Hepatic stellate cell (primary cell): ENCODE measurements at regions not wholly inside any gene's neighbourhood (a gene's known extent, or its start where the extent isn't known, plus 50 kb on each side); places are given as distances from the start of the nearest gene placed in this dataset.

Experiments
- DNase-seq: peaks from one replicate; pipeline ENCODE4 v3.0.0; 2011; ENCODE audit warnings: low spot score

- DNase-seq = no peak
These were observed 89.3 kb upstream of the UNC5B start for GRCh38 chr10:71123023-71123422.

GRCh38 chr10:71124921-71125748 lies 87.2 kb upstream of the UNC5B start:
- DNase-seq = no peak

GRCh38 chr10:71125749-71126107 lies 86.6 kb upstream of the UNC5B start:
- DNase-seq = no peak

- DNase-seq = no peak
These were observed 85.9 kb upstream of the UNC5B start for GRCh38 chr10:71126432-71126831.

- DNase-seq = no peak
These were observed 85.3 kb upstream of the UNC5B start for GRCh38 chr10:71127104-71127503.

GRCh38 chr10:71127773-71128172 lies 84.6 kb upstream of the UNC5B start:
- no peak for DNase-seq

- no peak for DNase-seq
These were observed 83.9 kb upstream of the UNC5B start for GRCh38 chr10:71128311-71128980.

GRCh38 chr10:71131096-71131495 lies 81.3 kb upstream of the UNC5B start:
- DNase-seq = no peak

- DNase-seq = no peak
These were observed 80.8 kb upstream of the UNC5B start for GRCh38 chr10:71131508-71132088.

- DNase-seq = no peak
These were observed 80.0 kb upstream of the UNC5B start for GRCh38 chr10:71132321-71132810.

GRCh38 chr10:71133710-71134686 lies 78.4 kb upstream of the UNC5B start:
- no peak for DNase-seq

- DNase-seq = no peak
These were observed 77.6 kb upstream of the UNC5B start for GRCh38 chr10:71134732-71135211.

GRCh38 chr10:71135236-71135635 lies 77.1 kb upstream of the UNC5B start:
- no peak for DNase-seq

- no peak for DNase-seq
These were observed 76.2 kb upstream of the UNC5B start for GRCh38 chr10:71136036-71136721.

GRCh38 chr10:71137701-71138100 lies 74.7 kb upstream of the UNC5B start:
- DNase-seq = no peak

GRCh38 chr10:71138166-71138830 lies 74.1 kb upstream of the UNC5B start:
- no peak for DNase-seq

GRCh38 chr10:71141528-71141927 lies 70.8 kb upstream of the UNC5B start:
- no peak for DNase-seq

GRCh38 chr10:71143170-71143569 lies 69.2 kb upstream of the UNC5B start:
- no peak for DNase-seq

- DNase-seq = no peak
These were observed 68.8 kb upstream of the UNC5B start for GRCh38 chr10:71143610-71144009.

- no peak for DNase-seq
These were observed 67.5 kb upstream of the UNC5B start for GRCh38 chr10:71144824-71145223.
